ENCODE measurements at regions not wholly inside any gene's neighbourhood (a gene's known extent, or its start where the extent isn't known, plus 50 kb on each side); places are given as distances from the start of the nearest gene placed in this dataset.

DNA sequence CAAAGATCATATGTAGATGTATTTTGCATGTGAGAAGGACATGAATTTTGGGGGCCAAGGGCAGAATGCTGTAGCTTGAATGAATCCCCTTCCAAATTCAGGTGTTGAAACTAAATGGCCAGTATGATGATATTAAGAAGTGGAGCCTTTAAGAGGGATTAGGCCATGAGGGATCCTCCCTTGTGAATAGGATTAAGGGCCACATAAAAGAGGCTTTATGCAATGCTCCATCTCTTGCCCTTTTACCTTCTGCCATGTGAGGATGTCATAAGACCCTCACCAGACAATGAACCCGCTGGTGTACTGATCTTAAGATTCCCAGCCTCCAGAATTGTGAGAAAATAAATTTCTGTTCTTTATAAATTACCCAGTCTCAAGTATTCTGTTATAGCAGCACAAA is 206.1 kb downstream of the YTHDC2 start:
- peaks cover 16 to 19% (median 18%) of the 10 kb centered on the region in 3 experiments for H3K36me3 Mint-ChIP-seq (ENCODE audit: insufficient read depth in 1 of 3, low read depth in 3 of 3)
- H4K5ac ChIP-seq (ENCODE audit: insufficient read length, low read depth, low read length): no peak overlapping the region
- no peaks in the 10 kb centered on the region for H3K79me2 ChIP-seq (ENCODE audit: insufficient read depth, low read length)
- H3K18ac ChIP-seq (ENCODE audit: insufficient read length, low read depth, low read length): no peak overlapping the region
- H2BK12ac ChIP-seq (ENCODE audit: insufficient read length, low read depth, low read length): no peak overlapping the region
- H3K4me1 ChIP-seq (ENCODE audit: insufficient read depth, low read length): no peaks in the 10 kb centered on the region
- no peak overlapping the region for H3K14ac ChIP-seq (ENCODE audit: insufficient read depth, low read length)
- peaks cover 20 to 27% of the 10 kb centered on the region in 2 experiments for H3K9me3 Mint-ChIP-seq
- H3K27ac ChIP-seq (ENCODE audit: insufficient read length, low read depth, low read length): no peak overlapping the region
- no peaks in the 10 kb centered on the region; the same call in 1 of the 2 replicates for H3K27me3 Mint-ChIP-seq (ENCODE audit: low read depth)
- no peak overlapping the region for H3K56ac ChIP-seq (ENCODE audit: insufficient read length, low read depth, low read length)
- H3K23ac ChIP-seq (ENCODE audit: insufficient read length, low read depth, low read length): no peak overlapping the region
- WGBS (ENCODE audit: extremely low coverage, insufficient read length, low lambda C conversion rate): no CpG with 5 or more reads among the region's 1 CpG
- H3K4me1 Mint-ChIP-seq: no peaks in the 10 kb centered on the region
- H3K4me3 Mint-ChIP-seq: no peak overlapping the region
- H2BK20ac ChIP-seq (ENCODE audit: low read depth, low read length, poor library complexity, severe bottlenecking): no peak overlapping the region
- no peak overlapping the region for H2BK5ac ChIP-seq (ENCODE audit: insufficient read length, low read length)
- no peak overlapping the region for H3K9ac ChIP-seq (ENCODE audit: extremely low read depth, insufficient read length, low read length)
- DNase-seq: no peak
- H4K91ac ChIP-seq (ENCODE audit: insufficient read length, low read depth, low read length): no peak overlapping the region
- no peak overlapping the region for H3K4me2 ChIP-seq (ENCODE audit: insufficient read depth, insufficient read length, low read length)
- H3K4ac ChIP-seq (ENCODE audit: low read depth, low read length): no peak overlapping the region
- no peak overlapping the region for H3K27ac Mint-ChIP-seq
- TF ChIP-seq, protein P1, sequence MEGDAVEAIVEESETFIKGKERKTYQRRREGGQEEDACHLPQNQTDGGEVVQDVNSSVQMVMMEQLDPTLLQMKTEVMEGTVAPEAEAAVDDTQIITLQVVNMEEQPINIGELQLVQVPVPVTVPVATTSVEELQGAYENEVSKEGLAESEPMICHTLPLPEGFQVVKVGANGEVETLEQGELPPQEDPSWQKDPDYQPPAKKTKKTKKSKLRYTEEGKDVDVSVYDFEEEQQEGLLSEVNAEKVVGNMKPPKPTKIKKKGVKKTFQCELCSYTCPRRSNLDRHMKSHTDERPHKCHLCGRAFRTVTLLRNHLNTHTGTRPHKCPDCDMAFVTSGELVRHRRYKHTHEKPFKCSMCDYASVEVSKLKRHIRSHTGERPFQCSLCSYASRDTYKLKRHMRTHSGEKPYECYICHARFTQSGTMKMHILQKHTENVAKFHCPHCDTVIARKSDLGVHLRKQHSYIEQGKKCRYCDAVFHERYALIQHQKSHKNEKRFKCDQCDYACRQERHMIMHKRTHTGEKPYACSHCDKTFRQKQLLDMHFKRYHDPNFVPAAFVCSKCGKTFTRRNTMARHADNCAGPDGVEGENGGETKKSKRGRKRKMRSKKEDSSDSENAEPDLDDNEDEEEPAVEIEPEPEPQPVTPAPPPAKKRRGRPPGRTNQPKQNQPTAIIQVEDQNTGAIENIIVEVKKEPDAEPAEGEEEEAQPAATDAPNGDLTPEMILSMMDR (conservative IDR thresholded peaks at IDR 0.05): no peak
- no peaks in the 10 kb centered on the region for H3K27me3 ChIP-seq (ENCODE audit: insufficient read depth, low read length)
- no peak overlapping the region for H3T11ph ChIP-seq (ENCODE audit: low read length)
- no peaks in the 10 kb centered on the region for H3K23me2 ChIP-seq (ENCODE audit: insufficient read length, low read depth, low read length, poor library complexity, severe bottlenecking)
- no peak overlapping the region for H2BK15ac ChIP-seq (ENCODE audit: low read depth, low read length)
- H3K9me3 ChIP-seq (ENCODE audit: control insufficient read depth, low read depth, low read length): peaks cover 12% of the 10 kb centered on the region
- no peak overlapping the region for H2BK120ac ChIP-seq (ENCODE audit: low read depth, low read length, poor library complexity, severe bottlenecking)
- H2AFZ ChIP-seq (ENCODE audit: low read length): no peak overlapping the region
- H2AK5ac ChIP-seq (ENCODE audit: insufficient read length, low read length): no peak overlapping the region
- no peaks in the 10 kb centered on the region for H3K79me1 ChIP-seq (ENCODE audit: insufficient read depth, low read depth, low read length, poor library complexity, severe bottlenecking)
- H4K20me1 ChIP-seq (ENCODE audit: control insufficient read depth, insufficient read depth, insufficient read length): no peaks in the 10 kb centered on the region
- no peak overlapping the region for H4K8ac ChIP-seq (replicated peaks; ENCODE audit: insufficient read length, low read depth, low read length)
